PC-3 (cell line): ENCODE measurements at regions not wholly inside any gene's neighbourhood (a gene's known extent, or its start where the extent isn't known, plus 50 kb on each side); places are given as distances from the start of the nearest gene placed in this dataset.

Experiments
- ATAC-seq: fragments of 200-7000 bp; cut with Tn5 transposase; 2 replicates; pipeline ENCODE4 v1.9.1; 2020; ENCODE audit warnings: mild to moderate bottlenecking, moderate library complexity
- BruUV-seq: library from RNA; stranded (reverse); fragments of 400-500 nt; replicated peaks from 2 replicates; lab custom pipeline; 2021; lab: Mats Ljungman, UMichigan
- CTCF ChIA-PET: fragments of 300-600 bp; sonication (Branson Sonifier 250); formaldehyde crosslinking; loops from one replicate; lab custom pipeline; 2022; ENCODE audit warnings: antibody characterized with exemption; lab: Charles Lee
- POLR2A ChIA-PET: fragments of 300-600 bp; sonication (Branson Sonifier 250); formaldehyde crosslinking; loops from one replicate; lab custom pipeline; 2022; ENCODE audit warnings: antibody characterized with exemption; ENCODE audit not compliant: unreplicated experiment; lab: Charles Lee
- DNase-seq: peaks from one replicate; pipeline ENCODE4 v3.0.0-alpha.2; 2015
- H2AFZ ChIP-seq: fragments of 300-600 bp; sonication (generic); 2 replicates; pipeline ENCODE4 v1.6.0; 2016; ENCODE audit warnings: antibody characterized with exemption, low read length
- H3F3A ChIP-seq: fragments of 300-600 bp; sonication (generic); one replicate; pipeline ENCODE4 v1.6.0; 2017; ENCODE audit warnings: antibody characterized with exemption, low read length, control low read depth, mild to moderate bottlenecking; ENCODE audit not compliant: unreplicated experiment
- H3K27ac ChIP-seq: fragments of 300-600 bp; sonication (generic); 2 replicates; pipeline ENCODE4 v1.5.1; 2016; ENCODE audit warnings: mild to moderate bottlenecking, low read length
- H3K27me3 ChIP-seq: fragments of 300-600 bp; sonication (generic); 2 replicates; pipeline ENCODE4 v1.6.1; 2016; ENCODE audit warnings: low read length, mixed read lengths
- H3K36me3 ChIP-seq: fragments of 300-600 bp; sonication (generic); 2 replicates; pipeline ENCODE4 v1.6.1; 2016; ENCODE audit warnings: low read depth, mixed run types, low read length, mixed read lengths
- H3K4me1 ChIP-seq: fragments of 300-600 bp; sonication (generic); 2 replicates; pipeline ENCODE4 v1.5.1; 2016; ENCODE audit warnings: low read length; ENCODE audit not compliant: insufficient read depth
- H3K4me2 ChIP-seq: fragments of 300-600 bp; sonication (generic); 2 replicates; pipeline ENCODE4 v1.6.0; 2016; ENCODE audit warnings: low read length
- H3K4me3 ChIP-seq: fragments of 300-600 bp; sonication (generic); 2 replicates; pipeline ENCODE4 v1.5.1; 2016; ENCODE audit warnings: mild to moderate bottlenecking, low read length, mixed read lengths
- H3K79me2 ChIP-seq: fragments of 300-600 bp; sonication (generic); 2 replicates; pipeline ENCODE4 v1.6.1; 2017; ENCODE audit warnings: low read length, mixed read lengths
- H3K9ac ChIP-seq: fragments of 300-600 bp; sonication (generic); 2 replicates; pipeline ENCODE4 v1.6.0; 2016; ENCODE audit warnings: mild to moderate bottlenecking, low read length
- H3K9me2 ChIP-seq: fragments of 300-600 bp; sonication (generic); replicated peaks from 2 replicates; pipeline ENCODE4 v1.6.1; 2016; ENCODE audit warnings: mixed run types, low read length, mixed read lengths
- H3K9me3 ChIP-seq: fragments of 300-600 bp; sonication (generic); 2 replicates; pipeline ENCODE4 v1.6.1; 2016; ENCODE audit warnings: low read length, mixed read lengths
- H4K20me1 ChIP-seq: fragments of 300-600 bp; sonication (generic); 2 replicates; pipeline ENCODE4 v1.6.1; 2016; ENCODE audit warnings: low read length, mixed read lengths
- EZH2 ChIP-seq: fragments of 300-600 bp; sonication (generic); IDR thresholded peaks from one replicate; pipeline ENCODE4 v1.6.1; 2017; ENCODE audit warnings: antibody characterized with exemption, mild to moderate bottlenecking, low read length; ENCODE audit not compliant: unreplicated experiment
- EZH2phosphoT487 ChIP-seq: fragments of 300-600 bp; sonication (generic); IDR thresholded peaks from 2 replicates; pipeline ENCODE4 v1.6.1; 2018; ENCODE audit warnings: mild to moderate bottlenecking, antibody characterized with exemption, low read length, borderline replicate concordance
- intact Hi-C: fragments of 100-400 bp; cut with micrococcal nuclease; formaldehyde crosslinking; loops from 2 replicates; pipeline ENCODE4 v1.9.0; 2023
- TF ChIP-seq, protein P1 (sequence below): fragments of 300-600 bp; sonication (generic); conservative IDR thresholded peaks from 2 replicates; pipeline ENCODE4 v1.5.1; 2017; ENCODE audit warnings: antibody characterized with exemption, low read depth, mild to moderate bottlenecking, low read length

DNA sequence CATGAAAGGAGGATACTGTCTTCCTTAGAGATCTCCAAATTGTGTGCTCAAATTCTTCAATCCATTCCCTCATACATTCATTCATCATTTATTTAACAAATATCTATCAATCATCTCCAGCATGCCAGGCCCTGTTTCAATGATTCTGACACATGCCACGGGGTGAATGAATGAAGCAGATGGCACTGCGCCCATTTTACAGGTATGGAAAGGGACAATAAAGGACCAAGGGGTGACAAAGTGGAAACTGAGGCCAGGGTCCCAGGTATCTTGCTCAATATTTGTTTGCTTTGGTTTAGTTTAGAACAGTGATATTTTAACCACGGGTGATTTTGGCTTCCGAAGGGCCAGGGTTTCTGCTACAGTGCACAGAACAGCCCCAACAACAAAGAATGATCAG is 321.6 kb upstream of the RUNX1 start:
- no peak overlapping the region for H3K4me2 ChIP-seq
- TF ChIP-seq, protein P1, sequence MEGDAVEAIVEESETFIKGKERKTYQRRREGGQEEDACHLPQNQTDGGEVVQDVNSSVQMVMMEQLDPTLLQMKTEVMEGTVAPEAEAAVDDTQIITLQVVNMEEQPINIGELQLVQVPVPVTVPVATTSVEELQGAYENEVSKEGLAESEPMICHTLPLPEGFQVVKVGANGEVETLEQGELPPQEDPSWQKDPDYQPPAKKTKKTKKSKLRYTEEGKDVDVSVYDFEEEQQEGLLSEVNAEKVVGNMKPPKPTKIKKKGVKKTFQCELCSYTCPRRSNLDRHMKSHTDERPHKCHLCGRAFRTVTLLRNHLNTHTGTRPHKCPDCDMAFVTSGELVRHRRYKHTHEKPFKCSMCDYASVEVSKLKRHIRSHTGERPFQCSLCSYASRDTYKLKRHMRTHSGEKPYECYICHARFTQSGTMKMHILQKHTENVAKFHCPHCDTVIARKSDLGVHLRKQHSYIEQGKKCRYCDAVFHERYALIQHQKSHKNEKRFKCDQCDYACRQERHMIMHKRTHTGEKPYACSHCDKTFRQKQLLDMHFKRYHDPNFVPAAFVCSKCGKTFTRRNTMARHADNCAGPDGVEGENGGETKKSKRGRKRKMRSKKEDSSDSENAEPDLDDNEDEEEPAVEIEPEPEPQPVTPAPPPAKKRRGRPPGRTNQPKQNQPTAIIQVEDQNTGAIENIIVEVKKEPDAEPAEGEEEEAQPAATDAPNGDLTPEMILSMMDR: no peak
- TF ChIP-seq EZH2phosphoT487: no peak
- no peak for TF ChIP-seq EZH2
- no peaks in the 10 kb centered on the region for H3K27me3 ChIP-seq
- H3F3A ChIP-seq: no peaks in the 10 kb centered on the region
- H3K9me2 ChIP-seq: no peaks in the 10 kb centered on the region
- CTCF ChIA-PET: no interaction called here
- BruUV-seq: no TSS peak
- no peaks in the 10 kb centered on the region for H3K9me3 ChIP-seq
- peaks cover 29% of the 10 kb centered on the region for H3K4me1 ChIP-seq
- no peak for ATAC-seq
- intact Hi-C loops: no loop called here
- 0 out of 2 replicates have a peak overlapping the region, but pooled peaks have one; percentile 0 for H3K27ac ChIP-seq
- H3K36me3 ChIP-seq: no peaks in the 10 kb centered on the region
- POLR2A ChIA-PET: no interaction called here
- H3K4me3 ChIP-seq: no peak overlapping the region
- no peak for DNase-seq
- no peaks in the 10 kb centered on the region for H3K79me2 ChIP-seq
- H3K9ac ChIP-seq: no peak overlapping the region
- H4K20me1 ChIP-seq: no peaks in the 10 kb centered on the region
- H2AFZ ChIP-seq: no peak overlapping the region

GRCh38 chr21:35370071-35370470 is 321.0 kb upstream of the RUNX1 start:
- Histone ChIP-seq H3K79me2 (no peaks in the 10 kb centered on the region), H3K4me3 (no peak overlapping the region), H3K4me2 (no peak overlapping the region), H4K20me1 (no peaks in the 10 kb centered on the region), H2AFZ (no peak overlapping the region), H3K27ac (0 out of 2 replicates have a peak overlapping the region, but pooled peaks have one; percentile 0), H3K4me1 (peaks cover 26% of the 10 kb centered on the region), H3K9me3 (no peaks in the 10 kb centered on the region), H3K36me3 (no peaks in the 10 kb centered on the region), H3K9ac (no peak overlapping the region), H3F3A (no peaks in the 10 kb centered on the region), H3K27me3 (no peaks in the 10 kb centered on the region), H3K9me2 (no peaks in the 10 kb centered on the region)
- DNase-seq (peak; percentile 59), ATAC-seq (peak; percentile 16; the same call in 1 of the 2 replicates)
- ChIA-PET POLR2A (interaction anchor here (0.5 kb wide), 1 partner anchor 97 kb away, joined by 4 read pairs; no protein-coding TSS in a partner anchor), CTCF (interaction anchor here (0.6 kb wide), 1 partner anchor 173 kb away, joined by 4 read pairs; no protein-coding TSS in a partner anchor)
- no TSS peak for BruUV-seq
- TF ChIP-seq EZH2phosphoT487 (no peak), EZH2 (no peak)
- intact Hi-C loops: no loop called here

GRCh38 chr21:35368326-35368725 is 319.2 kb upstream of the RUNX1 start:
- H3F3A ChIP-seq: no peaks in the 10 kb centered on the region
- no peak overlapping the region for H3K9ac ChIP-seq
- peaks cover 22% of the 10 kb centered on the region for H3K4me1 ChIP-seq
- intact Hi-C loops: no loop called here
- H3K4me3 ChIP-seq: no peak overlapping the region
- no peaks in the 10 kb centered on the region for H3K79me2 ChIP-seq
- DNase-seq: peak; percentile 88
- ATAC-seq: peak; percentile 93
- H3K9me2 ChIP-seq: no peaks in the 10 kb centered on the region
- TF ChIP-seq EZH2 (no peak), EZH2phosphoT487 (no peak)
- TF ChIP-seq, protein P1: peak; percentile 54
- CTCF ChIA-PET: no interaction called here
- H3K27me3 ChIP-seq: no peaks in the 10 kb centered on the region
- no peaks in the 10 kb centered on the region for H4K20me1 ChIP-seq
- no peaks in the 10 kb centered on the region for H3K9me3 ChIP-seq
- H3K4me2 ChIP-seq: no peak overlapping the region
- POLR2A ChIA-PET: no interaction called here
- peak overlapping the region; percentile 52 for H3K27ac ChIP-seq
- no peaks in the 10 kb centered on the region for H3K36me3 ChIP-seq
- BruUV-seq: no TSS peak
- H2AFZ ChIP-seq: no peak overlapping the region
